ENCODE measurements at regions not wholly inside any gene's neighbourhood (a gene's known extent, or its start where the extent isn't known, plus 50 kb on each side); places are given as distances from the start of the nearest gene placed in this dataset.

DNA sequence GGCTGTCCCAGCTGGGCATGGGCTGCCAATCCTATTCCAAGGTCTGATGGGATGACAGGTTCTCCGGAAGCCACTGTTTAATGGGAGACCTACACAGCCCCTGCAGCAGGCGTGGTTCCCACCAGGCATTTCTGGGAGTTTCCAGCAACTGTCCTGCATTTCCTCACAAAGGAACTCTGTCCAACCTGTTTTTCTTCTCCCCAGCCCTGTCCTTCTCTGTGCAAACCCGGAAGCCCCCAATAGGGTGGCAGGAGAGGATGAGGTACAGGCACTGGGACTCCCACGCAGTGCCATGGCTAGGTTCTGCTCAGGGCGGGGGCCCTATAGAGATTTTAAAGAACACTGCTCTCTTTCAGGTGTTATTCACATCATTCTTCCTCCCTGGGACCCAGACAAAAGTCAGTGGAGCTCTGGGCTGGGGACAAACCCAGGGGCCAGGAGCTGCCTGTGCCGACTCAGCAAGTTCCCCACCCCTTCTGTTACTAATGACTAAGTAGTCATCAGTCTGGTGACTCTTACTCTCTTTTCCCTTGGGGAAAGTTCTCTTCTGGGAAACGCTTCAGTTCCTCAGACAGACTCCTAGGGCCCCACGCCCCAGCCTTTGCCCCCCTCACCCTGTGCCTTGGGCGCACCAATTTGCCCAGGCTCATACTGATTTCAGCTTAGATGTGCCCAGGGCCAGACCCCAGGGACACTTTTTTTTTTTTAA is 97.7 kb downstream of the CD47 start:
- no peak for DNase-seq (ENCODE audit: low read depth)

- no peak for DNase-seq (ENCODE audit: low read depth)
Observed at GRCh38 chr3:107990926-107991325, 99.9 kb downstream of the CD47 start.

DNA sequence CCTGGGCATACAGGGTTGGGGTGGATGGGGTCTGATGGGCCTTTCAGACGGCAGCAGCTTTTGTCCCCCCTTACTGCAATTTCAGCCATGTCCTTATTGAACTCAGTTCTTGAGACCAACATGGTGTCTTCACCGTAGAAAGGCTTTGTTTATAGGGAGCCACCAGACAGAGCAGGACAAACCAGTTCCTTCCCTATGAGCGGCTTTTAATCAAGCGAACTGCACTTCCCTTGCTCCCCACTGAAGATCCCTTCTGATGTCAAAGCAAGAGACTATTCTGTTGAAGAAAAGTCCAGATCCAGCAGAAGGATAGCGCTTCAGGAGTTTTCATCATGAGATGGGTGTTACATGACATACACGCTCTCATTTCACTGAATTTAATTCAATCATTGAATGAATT is 100.4 kb downstream of the CD47 start:
- no peak for DNase-seq (ENCODE audit: low read depth)

- DNase-seq (ENCODE audit: low read depth): no peak
Observed at GRCh38 chr3:107989661-107990060, 101.2 kb downstream of the CD47 start.

DNA sequence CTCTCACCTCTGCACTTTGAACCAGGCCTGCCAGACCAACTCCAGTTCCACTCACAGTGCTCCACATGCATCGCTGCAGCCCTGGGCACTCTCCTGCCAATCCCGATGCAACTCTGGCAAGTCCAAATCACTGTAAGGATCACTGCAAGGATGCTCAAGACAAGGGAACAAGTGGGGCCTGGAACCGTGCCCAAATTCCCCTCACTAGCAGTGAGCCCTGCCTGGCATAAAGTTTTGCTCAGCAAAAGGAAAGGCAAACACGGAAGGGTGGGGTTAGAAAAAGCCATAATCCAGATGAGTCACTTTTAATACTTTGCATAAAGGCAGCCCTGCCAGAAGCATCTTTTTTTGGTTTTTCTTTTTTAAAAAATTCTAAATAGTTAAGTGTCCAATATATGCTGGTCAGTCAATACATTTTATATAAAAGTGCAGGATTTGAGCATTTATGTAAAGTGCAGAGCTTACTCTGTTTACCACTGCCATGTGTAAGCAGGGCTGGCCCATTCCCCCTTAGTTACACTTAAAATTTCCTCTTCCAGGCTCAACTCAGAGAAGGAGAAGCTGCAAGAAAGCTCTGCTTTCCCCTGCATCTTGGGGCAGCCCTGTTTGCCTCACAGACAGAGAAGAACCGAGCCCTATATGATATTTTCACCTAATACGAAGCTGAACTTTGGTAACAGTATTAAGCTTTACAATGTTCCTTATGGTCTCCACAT is 102.2 kb downstream of the CD47 start:
- DNase-seq (ENCODE audit: low read depth): peak; percentile 78

DNA sequence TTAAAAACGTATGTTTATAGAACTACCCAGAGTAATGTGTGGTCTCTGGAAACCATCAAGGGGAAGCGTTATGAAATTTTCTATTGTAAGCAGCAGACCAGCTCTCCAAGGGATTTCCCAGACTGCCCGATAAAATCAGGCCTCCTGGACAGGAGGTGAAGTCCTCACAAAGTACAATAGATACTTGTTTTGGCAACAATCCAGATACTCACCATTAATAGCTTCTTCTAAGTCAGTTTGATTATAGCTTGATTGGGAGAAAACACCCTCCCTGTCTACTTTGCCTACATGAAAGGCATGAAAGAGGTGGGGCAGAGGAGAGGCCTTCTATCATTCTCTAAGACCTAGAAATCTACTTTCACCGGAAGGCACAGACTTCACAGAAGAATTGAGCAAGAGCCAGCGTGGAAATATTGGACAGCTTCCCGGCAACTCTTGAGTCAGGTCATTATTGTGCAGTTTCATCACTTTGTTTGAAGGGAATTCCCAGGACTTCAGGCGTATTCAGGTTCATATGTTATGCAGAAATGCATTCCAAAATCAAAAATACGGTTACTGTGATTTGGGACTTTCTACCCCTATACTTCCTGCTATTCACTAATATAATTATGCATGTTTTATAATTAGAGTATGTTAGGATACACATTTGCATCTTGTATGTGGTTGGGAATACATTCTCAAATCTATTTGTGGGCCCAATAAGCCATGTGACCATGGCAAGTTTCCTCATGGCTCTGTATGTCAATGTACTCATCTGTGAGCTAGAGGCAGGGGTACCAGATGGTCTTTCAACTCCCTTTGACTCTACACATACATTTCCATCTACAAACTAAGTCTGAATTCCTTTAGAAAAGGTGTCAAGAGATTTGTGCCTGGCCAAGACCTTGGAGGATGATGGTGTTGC is 103.5 kb downstream of the CD47 start:
- peak; percentile 97 for DNase-seq (ENCODE audit: low read depth)

- DNase-seq (ENCODE audit: low read depth): no peak
Observed at GRCh38 chr3:107986505-107986904, 104.3 kb downstream of the CD47 start.

GRCh38 chr3:107985496-107985895 is 105.3 kb downstream of the CD47 start:
- DNase-seq (ENCODE audit: low read depth): no peak

DNA sequence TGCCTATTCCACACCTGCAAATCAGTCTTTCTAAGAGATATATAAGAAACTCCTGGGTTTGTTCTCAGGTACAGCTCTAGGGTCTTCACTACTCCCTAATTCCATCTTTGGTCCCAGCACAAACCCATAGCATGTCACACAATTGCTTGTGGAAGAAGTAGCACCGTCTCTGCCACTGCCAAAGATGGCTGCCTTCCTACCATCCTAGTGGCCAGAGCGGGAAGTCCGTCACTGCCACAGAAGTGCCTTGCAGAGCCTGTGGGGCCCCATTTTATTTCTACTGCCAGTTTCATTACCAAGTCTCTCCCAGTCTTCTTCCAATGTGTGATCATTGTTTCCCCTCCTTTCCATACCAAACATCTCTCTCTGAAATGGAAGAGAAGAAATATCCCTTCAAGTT is 107.6 kb downstream of the CD47 start:
- no peak for DNase-seq (ENCODE audit: low read depth)

- no peak for DNase-seq (ENCODE audit: low read depth)
Observed at GRCh38 chr3:107982165-107982564, 108.7 kb downstream of the CD47 start.

- no peak for DNase-seq (ENCODE audit: low read depth)
Observed at GRCh38 chr3:107981471-107982111, 109.2 kb downstream of the CD47 start.

DNA sequence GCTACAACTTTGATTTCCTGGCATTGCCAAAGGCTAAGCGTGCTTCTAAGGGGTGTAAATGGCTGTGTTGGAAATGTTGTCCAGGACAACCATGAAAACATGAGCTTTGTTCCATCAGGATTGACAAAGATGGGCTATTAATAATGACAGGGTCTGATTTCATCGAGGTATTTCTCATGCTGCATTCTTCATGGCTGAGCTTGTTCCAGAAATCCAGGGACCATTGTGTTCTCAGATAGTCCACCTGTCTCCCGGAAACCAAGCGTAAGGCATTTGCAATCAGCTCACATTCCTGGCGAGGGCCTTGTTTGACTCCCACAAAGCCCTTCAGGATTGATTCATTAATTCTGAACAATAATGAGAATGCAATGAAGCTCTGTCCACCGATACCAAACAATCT is 111.3 kb downstream of the CD47 start:
- no peak for DNase-seq (ENCODE audit: low read depth)

GRCh38 chr3:107978131-107979055 is 112.4 kb downstream of the CD47 start:
- no peak for DNase-seq (ENCODE audit: low read depth)

- DNase-seq (ENCODE audit: low read depth): no peak
Observed at GRCh38 chr3:107977221-107978130, 113.4 kb downstream of the CD47 start.

DNA sequence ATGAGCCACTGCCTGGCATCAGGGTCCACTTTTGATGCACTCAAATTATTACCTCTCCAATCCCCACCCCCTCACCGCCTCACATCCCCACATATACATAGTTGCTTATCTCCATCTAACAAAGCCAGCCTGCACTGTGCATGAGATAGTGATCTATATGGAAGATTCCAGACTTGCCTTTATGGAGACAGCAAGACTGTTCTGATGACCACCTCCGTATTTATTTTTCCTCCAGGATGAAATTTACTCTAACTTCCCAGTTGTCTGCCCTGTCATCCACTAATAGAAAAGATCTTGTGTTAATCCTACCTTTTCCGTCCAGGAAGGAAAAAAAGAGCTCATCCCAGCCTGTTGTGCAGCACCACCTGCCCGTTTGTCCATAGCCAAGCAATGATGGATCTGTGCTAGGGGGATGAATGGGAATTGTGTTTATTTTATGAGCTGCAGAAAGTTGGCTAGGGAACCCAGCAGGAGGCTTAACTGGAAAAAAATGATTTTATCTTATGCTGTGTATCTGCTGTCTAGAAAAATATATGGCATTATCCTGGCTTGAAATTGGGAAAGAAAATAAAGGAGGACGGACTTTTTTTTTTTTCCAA is 114.5 kb downstream of the CD47 start:
- no peak for DNase-seq (ENCODE audit: low read depth)

- no peak for DNase-seq (ENCODE audit: low read depth)
Observed at GRCh38 chr3:107975529-107976201, 115.2 kb downstream of the CD47 start.

DNA sequence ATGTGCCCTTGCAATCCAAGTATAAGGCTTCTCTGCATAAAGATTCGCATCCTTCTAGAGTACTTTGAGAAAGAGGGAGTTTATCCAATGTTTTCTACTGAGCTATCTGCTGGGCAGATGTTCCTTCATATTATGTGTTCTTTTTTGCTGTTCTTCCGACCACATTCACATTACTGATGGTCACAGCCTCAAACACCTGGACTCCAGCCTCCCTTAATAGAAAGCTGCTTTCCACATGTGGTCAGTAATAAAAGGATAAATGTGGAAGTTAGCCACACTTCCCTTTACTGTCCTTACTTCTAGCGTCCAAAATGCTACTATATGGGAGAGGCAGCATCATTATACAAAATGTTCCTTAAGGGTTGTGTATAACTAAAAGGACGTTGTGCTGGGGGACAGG is 116.9 kb downstream of the CD47 start:
- no peak for DNase-seq (ENCODE audit: low read depth)

DNA sequence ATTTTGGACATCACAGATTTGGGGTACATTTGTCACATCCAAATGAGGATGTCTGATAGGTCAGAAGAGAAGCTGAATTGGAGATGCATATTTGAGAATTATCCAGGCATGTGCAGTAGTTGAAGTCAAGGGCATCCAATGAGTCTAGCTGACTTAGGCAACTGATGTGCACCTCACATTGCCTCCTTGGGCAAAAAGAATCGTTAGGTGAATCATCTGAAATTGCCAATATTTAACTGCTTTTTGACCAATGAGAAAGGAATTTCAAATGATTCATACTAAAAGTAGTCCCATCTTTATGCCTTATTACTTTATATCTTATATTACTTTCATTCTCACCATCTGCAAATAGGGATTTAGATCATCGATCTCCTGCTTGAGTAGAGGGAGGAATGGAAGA is 117.7 kb downstream of the CD47 start:
- DNase-seq (ENCODE audit: low read depth): no peak

- DNase-seq (ENCODE audit: low read depth): no peak
Observed at GRCh38 chr3:107970993-107971580, 119.7 kb downstream of the CD47 start.
